GM12872 (cell line): ENCODE measurements at regions not wholly inside any gene's neighbourhood (a gene's known extent, or its start where the extent isn't known, plus 50 kb on each side); places are given as distances from the start of the nearest gene placed in this dataset.

ENCODE experiments used
- CTCF ChIP-seq: IDR thresholded peaks from 3 replicates; pipeline ENCODE4 v1.5.1; 2011; ENCODE audit warnings: low read depth, mild to moderate bottlenecking, low read length, moderate library complexity; ENCODE audit not compliant: insufficient read depth

- TF ChIP-seq CTCF: no peak
Measured at GRCh38 chr1:98404866-98405265, 256.7 kb upstream of the SNX7 start.

DNA sequence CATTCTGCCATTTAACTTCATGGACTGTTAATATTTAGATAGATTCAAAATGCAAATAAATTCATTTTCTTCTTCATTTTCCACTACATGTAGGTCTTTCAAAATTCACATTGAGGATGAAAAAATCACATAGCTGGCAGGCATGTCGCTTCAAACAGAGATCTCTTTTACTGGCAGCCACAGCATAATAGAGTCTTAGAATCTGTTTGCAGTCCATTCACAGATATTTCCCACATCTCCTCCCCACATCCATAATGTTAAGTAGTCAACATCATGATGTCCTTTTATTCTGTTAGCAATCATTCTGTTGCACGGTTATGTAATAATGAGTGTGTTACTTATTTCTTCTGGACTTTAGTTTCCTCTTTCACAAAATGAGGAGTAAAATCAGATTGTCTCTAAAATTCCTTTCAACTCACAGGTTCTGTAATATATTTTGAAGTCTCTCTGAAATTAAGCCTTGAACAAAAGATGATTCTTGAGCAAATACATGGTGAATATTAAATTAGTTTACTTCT lies 257.5 kb upstream of the SNX7 start:
- no peak for TF ChIP-seq CTCF

DNA sequence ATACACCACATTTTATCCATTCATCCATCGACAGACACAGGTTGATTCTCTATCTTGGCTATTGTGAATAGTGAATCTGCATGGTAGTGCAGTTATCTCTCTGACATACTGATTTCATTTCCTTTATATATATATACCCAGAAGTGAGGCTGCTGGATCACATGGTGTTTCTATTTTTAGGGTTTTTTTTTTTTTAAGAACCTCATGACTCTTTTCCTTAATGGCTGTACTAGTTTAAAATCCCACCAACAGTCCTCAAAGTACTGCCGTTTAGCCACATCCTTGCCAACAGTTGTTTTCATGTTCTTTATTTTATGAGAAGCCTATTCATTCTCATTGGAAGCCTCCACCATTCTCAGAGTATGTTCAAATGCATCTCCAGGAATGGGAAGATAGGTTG lies 258.7 kb upstream of the SNX7 start:
- no peak for TF ChIP-seq CTCF

DNA sequence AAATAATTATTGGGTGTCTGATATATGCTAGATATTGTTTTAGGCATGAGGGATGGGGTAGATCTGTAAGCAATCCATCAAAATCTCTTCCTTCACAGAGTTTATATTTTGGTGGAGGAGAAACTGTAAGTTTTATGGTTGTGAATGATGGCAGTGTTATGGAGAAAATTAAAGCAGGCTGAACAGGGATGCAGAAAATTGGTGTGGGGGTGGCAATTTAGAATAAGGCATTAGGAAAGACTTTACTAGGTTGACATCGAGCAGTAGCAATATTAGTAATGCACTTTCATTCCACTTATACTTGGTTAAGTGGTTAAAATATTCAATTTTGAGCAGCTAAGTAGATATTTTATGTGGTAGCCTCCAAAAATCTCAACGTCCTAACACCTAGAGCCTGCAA lies 261.1 kb upstream of the SNX7 start:
- TF ChIP-seq CTCF: no peak

- TF ChIP-seq CTCF: no peak
Measured at GRCh38 chr1:98399218-98399617, 262.3 kb upstream of the SNX7 start.

- TF ChIP-seq CTCF: no peak
Measured at GRCh38 chr1:98398649-98399048, 262.9 kb upstream of the SNX7 start.

DNA sequence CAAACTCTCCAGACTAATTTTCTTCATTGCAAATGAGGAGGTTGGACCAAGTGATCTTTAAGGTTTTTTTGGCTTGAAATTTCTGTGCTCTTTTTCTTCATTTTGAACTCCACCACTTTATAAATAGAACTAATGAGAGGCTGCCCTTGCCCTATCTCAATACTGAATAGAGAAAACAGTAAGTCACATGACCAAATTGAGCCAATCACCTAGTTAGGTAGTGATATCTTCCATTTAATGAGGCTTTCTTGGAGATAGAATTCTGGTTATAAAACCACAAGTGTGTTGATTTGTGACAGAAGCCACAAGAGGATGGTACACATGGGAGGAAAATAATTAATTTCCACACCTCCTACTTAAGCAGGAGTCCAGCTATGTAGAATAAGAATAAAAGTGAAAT lies 263.4 kb upstream of the SNX7 start:
- no peak for TF ChIP-seq CTCF

GRCh38 chr1:98393719-98394118 lies 267.8 kb upstream of the SNX7 start:
- no peak for TF ChIP-seq CTCF
